Activated CD8-positive, alpha-beta memory T cell treated with anti-CD3 and anti-CD28 coated beads, Interleukin-2, amount 50 U/mL, for 24 hours (primary cell): ENCODE measurements at regions not wholly inside any gene's neighbourhood (a gene's known extent, or its start where the extent isn't known, plus 50 kb on each side); places are given as distances from the start of the nearest gene placed in this dataset.

Experiments
- DNase-seq: peaks from one replicate; pipeline ENCODE4 v3.0.0-alpha.2; 2020; ENCODE audit errors: extremely low read depth

DNA sequence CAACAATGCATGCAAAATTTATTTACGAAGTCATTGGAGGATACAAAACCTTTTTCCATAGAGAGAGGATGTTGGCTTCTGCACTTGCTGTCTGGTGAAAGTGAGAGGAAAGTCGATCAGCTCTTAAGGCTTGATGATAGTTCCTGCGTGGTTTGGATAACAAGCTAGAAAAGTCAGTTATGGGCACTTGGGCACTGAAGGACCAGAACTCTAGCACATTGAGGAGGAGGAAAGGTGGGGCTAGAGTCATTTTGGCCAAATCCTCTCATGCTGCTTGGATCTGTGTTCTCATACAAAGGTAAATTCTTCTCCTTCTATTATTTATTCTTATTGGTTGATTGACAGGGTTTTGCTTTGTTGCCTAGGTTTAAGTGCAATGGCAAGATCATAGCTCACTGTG lies 245.9 kb upstream of the ADAMTSL1 start:
- no peak for DNase-seq

DNA sequence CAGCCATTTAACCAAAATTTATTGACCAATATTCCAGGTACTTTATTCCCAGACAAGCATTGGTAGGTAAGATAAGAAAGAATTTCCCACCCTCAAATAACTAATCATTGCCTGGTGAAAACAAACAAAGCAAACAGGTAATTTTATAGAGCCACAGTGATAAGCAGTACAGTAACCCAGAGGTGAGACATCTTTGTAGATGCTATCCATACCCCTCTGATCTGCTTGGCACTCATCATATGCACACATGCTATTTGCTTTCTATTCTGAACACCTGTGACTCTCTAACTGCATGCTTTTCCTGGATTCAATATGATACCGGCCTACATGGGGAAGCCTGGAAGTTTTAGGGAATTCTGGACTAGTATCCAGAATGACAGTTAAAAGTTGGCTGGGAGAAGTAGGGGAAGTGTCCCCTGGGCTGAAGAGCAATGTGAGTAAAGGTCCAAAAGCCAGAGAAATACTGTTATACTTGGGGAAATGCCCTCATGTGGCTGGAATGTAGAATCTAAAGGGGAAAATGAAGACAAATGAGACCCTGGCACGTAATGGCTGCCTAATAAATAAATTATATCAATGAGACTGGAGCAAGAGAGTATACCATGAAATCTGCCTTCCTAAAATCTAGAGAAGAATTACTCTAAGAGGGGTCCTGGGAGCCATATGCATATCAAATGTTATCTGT lies 243.8 kb upstream of the ADAMTSL1 start:
- no peak for DNase-seq

- DNase-seq: no peak
These were observed 240.6 kb upstream of the ADAMTSL1 start for GRCh38 chr9:18233311-18233710.

DNA sequence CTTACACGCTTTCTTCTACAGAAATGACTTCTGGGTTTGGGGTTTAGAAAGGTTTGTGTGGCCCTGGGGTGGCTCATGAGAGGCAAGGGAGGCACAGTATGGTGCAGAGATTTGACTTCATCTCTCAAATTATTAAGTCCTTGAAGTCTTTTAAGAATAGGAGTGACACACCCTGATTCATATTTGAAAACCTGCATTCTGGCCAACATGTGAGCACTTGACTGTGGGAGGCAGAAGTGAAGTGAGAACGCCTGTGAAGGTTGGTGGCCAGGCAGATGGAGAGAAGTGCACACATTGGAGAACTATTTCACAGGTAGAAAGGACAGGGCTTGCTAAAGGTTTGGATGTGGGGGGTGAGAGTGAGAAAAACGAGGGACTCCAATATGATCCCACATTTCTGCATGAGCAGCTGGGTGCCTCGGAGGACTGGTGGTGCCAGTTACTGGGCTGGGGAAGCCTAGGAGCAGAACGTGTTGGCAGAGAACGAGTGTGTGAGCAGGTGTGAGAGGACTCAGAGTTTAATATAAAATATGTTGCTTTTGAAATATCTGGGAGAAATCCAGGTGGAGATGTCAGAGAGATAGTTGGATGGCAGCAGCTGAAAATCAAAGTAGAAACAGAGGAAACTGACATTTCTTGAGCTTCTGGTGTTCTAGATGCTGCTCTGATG lies 240.0 kb upstream of the ADAMTSL1 start:
- DNase-seq: no peak

- DNase-seq: no peak
These were observed 238.6 kb upstream of the ADAMTSL1 start for GRCh38 chr9:18235181-18235908.

- DNase-seq: no peak
These were observed 237.6 kb upstream of the ADAMTSL1 start for GRCh38 chr9:18236336-18236735.

- no peak for DNase-seq
These were observed 236.2 kb upstream of the ADAMTSL1 start for GRCh38 chr9:18237776-18238175.

- no peak for DNase-seq
These were observed 235.7 kb upstream of the ADAMTSL1 start for GRCh38 chr9:18238254-18238653.

DNA sequence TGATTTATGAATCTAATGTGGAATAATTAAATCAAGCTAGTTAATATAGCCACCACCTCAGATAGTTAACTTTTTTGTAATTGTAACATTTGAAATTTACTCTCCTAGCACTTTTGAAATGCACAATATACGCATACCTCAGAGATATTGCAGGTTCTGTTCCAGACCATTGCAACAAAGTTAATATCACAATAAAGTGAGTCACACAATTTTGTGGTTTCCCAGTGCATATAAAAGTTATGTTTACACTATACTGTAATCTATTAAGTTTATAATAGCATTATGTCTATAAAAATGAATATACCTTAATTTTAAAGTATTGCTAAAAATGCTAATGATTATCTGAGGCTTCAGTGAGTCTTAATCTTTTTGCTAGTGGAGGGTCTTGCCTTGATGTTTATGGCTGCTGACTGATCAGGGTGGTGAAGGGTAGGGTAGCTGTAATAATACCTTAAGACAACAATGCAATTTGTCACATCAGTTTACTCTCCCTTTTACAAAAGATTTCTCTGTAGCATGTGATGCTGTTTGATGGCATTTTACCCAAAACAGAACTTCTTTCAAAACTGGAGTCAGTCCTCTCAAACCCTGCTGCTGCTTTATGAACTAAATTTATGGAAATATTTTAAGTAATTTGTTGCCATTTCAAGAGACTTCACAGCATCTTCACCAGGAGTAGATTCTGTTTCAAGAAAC lies 235.1 kb upstream of the ADAMTSL1 start:
- no peak for DNase-seq

DNA sequence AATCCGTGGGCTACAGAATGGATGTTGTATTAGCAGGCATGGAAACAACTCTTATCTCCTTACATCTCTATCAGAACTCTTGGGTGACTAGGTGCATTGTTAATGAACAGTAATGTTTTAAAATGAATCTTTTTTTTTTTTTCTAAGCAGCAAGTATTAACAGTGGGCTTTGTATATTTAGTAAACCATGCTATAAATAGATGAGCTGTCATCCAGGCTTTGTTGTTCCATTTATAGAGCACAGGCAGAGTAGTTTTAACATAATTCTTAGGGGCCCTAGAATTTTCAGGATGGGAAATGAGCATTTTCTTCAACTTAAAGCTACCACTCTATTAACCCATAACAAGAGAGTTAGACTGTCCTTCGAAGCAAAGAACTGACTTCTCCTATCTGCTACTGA lies 233.7 kb upstream of the ADAMTSL1 start:
- no peak for DNase-seq

GRCh38 chr9:18245911-18246310 lies 228.0 kb upstream of the ADAMTSL1 start:
- DNase-seq: no peak

DNA sequence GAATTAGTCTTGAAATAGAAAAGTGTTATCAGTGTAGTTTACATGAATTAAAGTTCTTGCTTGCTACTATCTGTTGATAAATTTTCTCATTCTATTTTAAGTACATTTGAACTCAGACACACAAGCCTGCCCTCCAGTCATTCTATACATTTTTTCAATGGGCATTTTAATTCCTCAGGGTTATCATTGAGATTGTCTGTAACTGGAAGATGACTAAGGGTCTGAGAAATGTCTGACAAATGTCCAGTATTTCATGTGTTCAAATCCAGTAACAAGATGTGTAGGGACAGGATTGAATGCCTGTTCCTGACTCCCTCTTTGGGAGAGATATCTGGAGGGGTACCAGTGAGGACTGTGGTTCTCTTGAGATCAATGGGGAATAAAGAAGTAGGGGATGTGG lies 223.9 kb upstream of the ADAMTSL1 start:
- no peak for DNase-seq

DNA sequence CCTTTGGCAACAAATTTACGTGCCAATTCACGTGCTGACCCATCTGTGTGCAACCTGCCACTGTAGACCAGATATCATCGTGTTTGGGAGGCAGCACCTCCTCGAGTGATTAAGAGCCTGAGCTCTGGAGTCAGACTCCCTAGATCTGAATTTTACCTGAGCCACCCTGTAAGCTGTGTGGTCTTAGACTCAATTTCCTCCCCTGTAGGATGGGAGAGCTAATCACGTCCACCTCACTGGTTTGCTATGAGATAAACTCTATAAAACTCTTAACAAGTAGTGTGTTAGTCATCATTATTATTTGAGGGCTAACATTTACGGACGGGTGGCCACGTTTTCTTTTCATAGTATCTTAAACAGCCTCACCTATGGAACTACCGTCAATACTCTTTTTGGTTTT lies 220.0 kb upstream of the ADAMTSL1 start:
- DNase-seq: no peak

DNA sequence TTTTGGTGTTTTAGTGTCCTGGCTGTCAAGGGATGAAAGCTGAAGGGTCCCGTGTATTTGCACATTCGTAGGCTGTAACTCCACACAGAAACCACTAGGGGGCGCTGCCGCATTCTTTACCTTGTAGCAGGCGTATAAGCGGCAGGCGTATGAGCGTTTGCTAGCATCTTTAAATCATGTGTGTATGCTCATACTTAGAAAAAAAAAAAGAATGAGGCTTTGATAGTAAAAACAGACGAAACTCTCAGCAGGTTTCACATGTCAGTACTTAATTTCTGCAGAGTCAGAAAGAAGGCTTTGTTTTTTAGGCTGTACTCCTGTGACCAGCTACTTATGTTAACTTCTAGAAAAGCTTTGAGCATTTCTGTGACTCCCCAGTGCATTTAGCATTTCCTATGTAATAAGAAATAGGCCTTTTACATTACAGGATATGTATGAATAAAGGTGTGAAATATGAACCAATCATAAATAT lies 218.8 kb upstream of the ADAMTSL1 start:
- peak; percentile 43 for DNase-seq

DNA sequence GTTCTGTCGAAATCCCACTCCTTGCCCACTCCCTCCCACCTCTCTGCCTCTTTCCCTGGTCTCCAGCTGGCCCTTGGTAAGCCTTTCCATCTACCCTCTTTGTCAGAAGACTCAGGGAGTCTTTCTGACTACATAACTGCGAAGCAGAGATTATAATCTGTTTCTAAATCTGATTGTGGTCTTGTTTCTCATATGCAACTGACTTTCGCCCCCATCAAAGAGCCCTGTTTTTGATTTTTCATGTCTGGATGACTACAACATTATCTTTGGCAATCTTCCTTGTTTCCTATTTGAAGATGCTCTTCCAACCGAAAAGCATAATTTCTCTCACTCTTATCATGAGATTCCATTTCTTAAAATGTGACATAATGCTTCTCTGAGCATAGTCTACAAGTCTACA lies 218.2 kb upstream of the ADAMTSL1 start:
- no peak for DNase-seq

GRCh38 chr9:18256568-18256967 lies 217.4 kb upstream of the ADAMTSL1 start:
- DNase-seq: no peak

- DNase-seq: no peak
These were observed 213.4 kb upstream of the ADAMTSL1 start for GRCh38 chr9:18260521-18260920.

GRCh38 chr9:18261181-18261580 lies 212.8 kb upstream of the ADAMTSL1 start:
- DNase-seq: no peak

DNA sequence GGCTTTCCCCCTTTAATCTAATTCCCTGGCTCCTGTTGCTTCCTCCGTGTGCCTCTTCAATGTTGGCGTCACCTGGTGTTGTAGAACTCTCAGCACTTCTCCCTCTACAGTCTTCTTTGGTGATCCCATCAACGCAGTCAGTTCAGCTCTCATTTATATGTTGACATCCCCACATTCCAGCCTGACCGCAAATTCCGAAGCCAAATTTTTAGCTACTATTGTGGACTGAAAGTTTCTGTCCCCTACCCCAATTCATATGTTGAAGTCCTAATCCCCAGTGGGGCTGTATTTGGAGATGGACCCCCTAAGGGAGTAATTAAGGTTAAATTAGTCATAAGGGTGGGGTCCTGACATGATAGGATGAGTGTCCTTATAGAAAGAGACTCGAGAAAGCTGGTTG lies 210.6 kb upstream of the ADAMTSL1 start:
- DNase-seq: no peak

DNA sequence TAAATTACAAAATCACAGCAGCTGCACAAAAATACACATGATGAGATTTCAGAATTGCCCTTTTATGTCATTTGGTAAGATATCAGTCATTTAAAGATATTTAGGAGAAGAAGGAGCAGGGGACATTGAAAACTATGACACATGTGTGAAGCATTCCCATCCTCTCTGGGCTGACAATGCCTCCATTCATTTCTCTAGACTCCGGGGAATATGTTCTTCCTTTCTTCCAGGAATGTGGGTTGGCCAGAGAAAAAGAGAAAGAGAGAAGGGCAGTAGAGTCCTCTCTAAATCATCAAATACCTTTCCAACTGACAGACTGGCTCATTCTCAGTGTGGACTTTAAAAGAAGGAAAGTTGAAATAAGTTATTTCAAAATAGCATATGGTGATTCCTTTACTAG lies 205.6 kb upstream of the ADAMTSL1 start:
- no peak for DNase-seq

GRCh38 chr9:18269561-18269960 lies 204.4 kb upstream of the ADAMTSL1 start:
- no peak for DNase-seq

- DNase-seq: no peak
These were observed 199.3 kb upstream of the ADAMTSL1 start for GRCh38 chr9:18274693-18275092.
